GM23338 (cell line): ENCODE measurements at regions not wholly inside any gene's neighbourhood (a gene's known extent, or its start where the extent isn't known, plus 50 kb on each side); places are given as distances from the start of the nearest gene placed in this dataset.

Experiments
- ATAC-seq: fragments of 200-7000 bp; cut with Tn5 transposase; 3 replicates; pipeline ENCODE4 v1.9.1; 2020
- DNase-seq: peaks from one replicate; pipeline ENCODE4 v3.0.0-alpha.2; 2015; ENCODE audit warnings: low spot score
- H2AFZ ChIP-seq: fragments of 200-600 bp; sonication (generic); 2 replicates; pipeline ENCODE4 v1.8.0; 2016; ENCODE audit warnings: antibody characterized with exemption, mild to moderate bottlenecking, moderate library complexity
- H3F3A ChIP-seq: fragments of 200-600 bp; sonication (generic); replicated peaks from 2 replicates; pipeline ENCODE4 v1.8.0; 2017; ENCODE audit warnings: antibody characterized with exemption, mixed run types, low read depth
- H3K27ac ChIP-seq: fragments of 200-600 bp; sonication (generic); 2 replicates; pipeline ENCODE4 v1.6.1; 2016; ENCODE audit warnings: low read depth
- H3K27me3 ChIP-seq: fragments of 200-600 bp; sonication (generic); 2 replicates; pipeline ENCODE4 v1.8.0; 2016; ENCODE audit warnings: mild to moderate bottlenecking, mixed run types, moderate library complexity; ENCODE audit not compliant: insufficient read depth
- H3K36me3 ChIP-seq: fragments of 200-600 bp; sonication (generic); 2 replicates; pipeline ENCODE4 v1.8.0; 2016; ENCODE audit warnings: mild to moderate bottlenecking; ENCODE audit not compliant: insufficient read depth
- H3K4me1 ChIP-seq: fragments of 200-600 bp; sonication (generic); 2 replicates; pipeline ENCODE4 v1.8.0; 2016; ENCODE audit warnings: mild to moderate bottlenecking, moderate library complexity; ENCODE audit not compliant: insufficient read depth
- H3K4me2 ChIP-seq: fragments of 200-600 bp; sonication (generic); 2 replicates; pipeline ENCODE4 v1.7.1; 2017; ENCODE audit warnings: mixed run types
- H3K4me3 ChIP-seq: fragments of 200-600 bp; sonication (generic); 2 replicates; pipeline ENCODE4 v1.6.1; 2016; ENCODE audit warnings: mixed run types
- H3K79me2 ChIP-seq: fragments of 200-600 bp; sonication (generic); replicated peaks from 2 replicates; pipeline ENCODE4 v1.8.0; 2017; ENCODE audit warnings: mild to moderate bottlenecking; ENCODE audit not compliant: insufficient read depth
- H3K9me2 ChIP-seq: fragments of 200-600 bp; sonication (generic); 2 replicates; pipeline ENCODE4 v1.8.0; 2017; ENCODE audit not compliant: insufficient read depth
- H4K20me1 ChIP-seq: fragments of 200-600 bp; sonication (generic); replicated peaks from 2 replicates; pipeline ENCODE4 v1.8.0; 2017; ENCODE audit warnings: mild to moderate bottlenecking; ENCODE audit not compliant: insufficient read depth
- H3K27ac Mint-ChIP-seq: 2 replicates; pipeline ENCODE4 v1.8.0; 2020; ENCODE audit warnings: inconsistent platforms, mild to moderate bottlenecking, moderate library complexity, mixed read lengths
- H3K27me3 Mint-ChIP-seq: 3 replicates; pipeline ENCODE4 v1.8.0; 2022; ENCODE audit warnings: low read depth, mild to moderate bottlenecking, moderate library complexity, mixed read lengths, inconsistent platforms; ENCODE audit not compliant: insufficient read depth, poor library complexity
- H3K36me3 Mint-ChIP-seq: 3 replicates; pipeline ENCODE4 v1.8.0; 2021; ENCODE audit warnings: low read depth, mild to moderate bottlenecking, inconsistent platforms, moderate library complexity, mixed read lengths
- H3K4me1 Mint-ChIP-seq: 3 replicates; pipeline ENCODE4 v1.8.0; 2020; ENCODE audit warnings: mild to moderate bottlenecking, inconsistent platforms, mixed read lengths
- H3K4me3 Mint-ChIP-seq: 3 replicates; pipeline ENCODE4 v1.8.0; 2021; ENCODE audit warnings: moderate library complexity, mild to moderate bottlenecking, inconsistent platforms, mixed read lengths
- H3K9me3 Mint-ChIP-seq: 3 replicates; pipeline ENCODE4 v1.8.0; 2020; ENCODE audit warnings: moderate library complexity, mild to moderate bottlenecking, inconsistent platforms, mixed read lengths
- CREB1 ChIP-seq: fragments of 250-450 bp; sonication (Bioruptor Pico); IDR thresholded peaks from 2 replicates; pipeline ENCODE4 v1.5.0; 2020; ENCODE audit warnings: low read depth, mild to moderate bottlenecking, moderate library complexity
- EZH2 ChIP-seq: fragments of 200-600 bp; sonication (generic); IDR thresholded peaks from one replicate; pipeline ENCODE4 v1.8.0; 2017; ENCODE audit warnings: antibody characterized with exemption, mild to moderate bottlenecking, low read depth; ENCODE audit not compliant: unreplicated experiment
- EZH2phosphoT487 ChIP-seq: fragments of 200-600 bp; sonication (generic); IDR thresholded peaks from one replicate; pipeline ENCODE4 v1.8.1; 2018; ENCODE audit warnings: antibody characterized with exemption; ENCODE audit not compliant: unreplicated experiment
- JUNB ChIP-seq: IDR thresholded peaks from one replicate; pipeline ENCODE4 v1.6.1; 2016; ENCODE audit warnings: antibody characterized with exemption; ENCODE audit not compliant: unreplicated experiment
- NANOG ChIP-seq: IDR thresholded peaks from 2 replicates; pipeline ENCODE4 v1.6.1; 2016; ENCODE audit warnings: antibody characterized with exemption, borderline replicate concordance
- POLR2AphosphoS5 ChIP-seq: IDR thresholded peaks from 2 replicates; pipeline ENCODE4 v1.6.1; 2016; ENCODE audit warnings: antibody characterized with exemption, low read depth
- REST ChIP-seq: IDR thresholded peaks from one replicate; pipeline ENCODE4 v1.6.1; 2018; ENCODE audit warnings: antibody characterized with exemption; ENCODE audit not compliant: unreplicated experiment
- STAT1 ChIP-seq: IDR thresholded peaks from one replicate; pipeline ENCODE4 v1.6.1; 2016; ENCODE audit warnings: antibody characterized with exemption; ENCODE audit not compliant: unreplicated experiment
- ZNF114 ChIP-seq: fragments of 250-450 bp; sonication (Bioruptor Pico); IDR thresholded peaks from 2 replicates; pipeline ENCODE4 v1.5.0; 2020; ENCODE audit warnings: mild to moderate bottlenecking, moderate library complexity
- TF ChIP-seq, protein P1 (sequence below), 2 experiments: fragments of 200-600 bp in 1 of 2; sonication (generic) in 1 of 2; conservative IDR thresholded peaks; 2 replicates each; pipeline versions ENCODE4 v1.5.1 to v1.6.1; 2016 to 2017; ENCODE audit warnings: antibody characterized with exemption in 2 of 2, low read depth in 2 of 2, mild to moderate bottlenecking in 2 of 2, moderate library complexity in 1 of 2
- TF ChIP-seq, protein P2 (sequence below): fragments of 250-450 bp; sonication (Bioruptor Pico); IDR thresholded peaks from 2 replicates; pipeline ENCODE4 v1.5.0; 2020; ENCODE audit warnings: mild to moderate bottlenecking, moderate library complexity

DNA sequence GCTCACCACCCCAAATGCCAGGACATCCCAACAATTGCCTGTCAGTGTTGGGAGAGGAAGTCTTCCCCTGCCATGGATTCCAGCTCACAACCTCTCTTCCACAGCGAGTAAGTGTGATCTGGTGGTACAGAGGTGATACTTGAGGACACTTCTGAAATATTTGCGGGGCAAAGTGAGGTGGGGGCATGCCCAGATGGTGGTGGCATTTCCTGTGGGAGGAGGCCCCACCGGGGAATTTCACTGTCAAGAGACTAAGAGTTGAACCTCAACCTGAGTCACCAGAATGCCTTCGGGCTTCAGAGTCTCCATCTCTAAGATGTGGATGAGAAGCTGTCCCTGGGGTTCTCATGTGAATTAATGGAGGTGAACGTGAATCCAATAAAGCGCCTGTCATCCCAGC, 122.3 kb upstream of the RFLNA start:
- no peak for DNase-seq
- ATAC-seq: no peak
- no peak overlapping the region for H3K4me3 ChIP-seq
- H3K27ac ChIP-seq: no peak overlapping the region
- H3K4me3 Mint-ChIP-seq: no peak overlapping the region
- peaks cover 12% of the 10 kb centered on the region for H3K4me1 Mint-ChIP-seq
- H3K27me3 Mint-ChIP-seq: peaks cover 9% of the 10 kb centered on the region
- no peaks in the 10 kb centered on the region for H4K20me1 ChIP-seq
- no peak for TF ChIP-seq EZH2
- no peak for TF ChIP-seq POLR2AphosphoS5
- peaks cover 7% of the 10 kb centered on the region for H3K36me3 Mint-ChIP-seq
- no peak overlapping the region for H3K4me2 ChIP-seq
- no peak overlapping the region for H3K27ac Mint-ChIP-seq
- H3K79me2 ChIP-seq: no peaks in the 10 kb centered on the region
- no peaks in the 10 kb centered on the region for H3K27me3 ChIP-seq
- H3F3A ChIP-seq: no peaks in the 10 kb centered on the region
- peaks cover 11% of the 10 kb centered on the region for H3K9me3 Mint-ChIP-seq
- peaks cover 5% of the 10 kb centered on the region; the same call in 1 of the 2 replicates for H3K4me1 ChIP-seq
- no peak overlapping the region for H2AFZ ChIP-seq
- no peaks in the 10 kb centered on the region for H3K36me3 ChIP-seq
- H3K9me2 ChIP-seq: 0 out of 2 replicates have a peak, but pooled peaks cover 3% of the 10 kb centered on the region

GRCh38 chr12:124173692-124174091, 121.2 kb upstream of the RFLNA start:
- no peaks in the 10 kb centered on the region for H3K27me3 ChIP-seq
- Mint-ChIP-seq H3K4me3 (no peak overlapping the region), H3K9me3 (peaks cover 4% of the 10 kb centered on the region; the same call in 1 of the 3 replicates), H3K27me3 (peaks cover 9% of the 10 kb centered on the region), H3K36me3 (no peaks in the 10 kb centered on the region), H3K27ac (no peak overlapping the region), H3K4me1 (peaks cover 14% of the 10 kb centered on the region)
- H3K4me3 ChIP-seq: no peak overlapping the region
- H4K20me1 ChIP-seq: no peaks in the 10 kb centered on the region
- H3K4me2 ChIP-seq: no peak overlapping the region
- no peak overlapping the region for H3K27ac ChIP-seq
- no peaks in the 10 kb centered on the region for H3F3A ChIP-seq
- peaks cover 10% of the 10 kb centered on the region; the same call in 1 of the 2 replicates for H3K4me1 ChIP-seq
- no peaks in the 10 kb centered on the region for H3K9me2 ChIP-seq
- H3K79me2 ChIP-seq: no peaks in the 10 kb centered on the region
- ATAC-seq: no peak
- no peaks in the 10 kb centered on the region for H3K36me3 ChIP-seq
- no peak overlapping the region for H2AFZ ChIP-seq
- no peak for DNase-seq
- TF ChIP-seq JUNB (no peak), CREB1 (CRISPR knock-in tag) (no peak), ZNF114 (CRISPR knock-in tag) (no peak), EZH2 (no peak), EZH2phosphoT487 (no peak), POLR2AphosphoS5 (no peak), STAT1 (no peak), NANOG (no peak), REST (no peak)
- TF ChIP-seq, protein P1, sequence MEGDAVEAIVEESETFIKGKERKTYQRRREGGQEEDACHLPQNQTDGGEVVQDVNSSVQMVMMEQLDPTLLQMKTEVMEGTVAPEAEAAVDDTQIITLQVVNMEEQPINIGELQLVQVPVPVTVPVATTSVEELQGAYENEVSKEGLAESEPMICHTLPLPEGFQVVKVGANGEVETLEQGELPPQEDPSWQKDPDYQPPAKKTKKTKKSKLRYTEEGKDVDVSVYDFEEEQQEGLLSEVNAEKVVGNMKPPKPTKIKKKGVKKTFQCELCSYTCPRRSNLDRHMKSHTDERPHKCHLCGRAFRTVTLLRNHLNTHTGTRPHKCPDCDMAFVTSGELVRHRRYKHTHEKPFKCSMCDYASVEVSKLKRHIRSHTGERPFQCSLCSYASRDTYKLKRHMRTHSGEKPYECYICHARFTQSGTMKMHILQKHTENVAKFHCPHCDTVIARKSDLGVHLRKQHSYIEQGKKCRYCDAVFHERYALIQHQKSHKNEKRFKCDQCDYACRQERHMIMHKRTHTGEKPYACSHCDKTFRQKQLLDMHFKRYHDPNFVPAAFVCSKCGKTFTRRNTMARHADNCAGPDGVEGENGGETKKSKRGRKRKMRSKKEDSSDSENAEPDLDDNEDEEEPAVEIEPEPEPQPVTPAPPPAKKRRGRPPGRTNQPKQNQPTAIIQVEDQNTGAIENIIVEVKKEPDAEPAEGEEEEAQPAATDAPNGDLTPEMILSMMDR (conservative IDR thresholded peaks at IDR 0.05; ENCODE audit: low read depth in 2 of 2): no peak
- TF ChIP-seq, protein P2, sequence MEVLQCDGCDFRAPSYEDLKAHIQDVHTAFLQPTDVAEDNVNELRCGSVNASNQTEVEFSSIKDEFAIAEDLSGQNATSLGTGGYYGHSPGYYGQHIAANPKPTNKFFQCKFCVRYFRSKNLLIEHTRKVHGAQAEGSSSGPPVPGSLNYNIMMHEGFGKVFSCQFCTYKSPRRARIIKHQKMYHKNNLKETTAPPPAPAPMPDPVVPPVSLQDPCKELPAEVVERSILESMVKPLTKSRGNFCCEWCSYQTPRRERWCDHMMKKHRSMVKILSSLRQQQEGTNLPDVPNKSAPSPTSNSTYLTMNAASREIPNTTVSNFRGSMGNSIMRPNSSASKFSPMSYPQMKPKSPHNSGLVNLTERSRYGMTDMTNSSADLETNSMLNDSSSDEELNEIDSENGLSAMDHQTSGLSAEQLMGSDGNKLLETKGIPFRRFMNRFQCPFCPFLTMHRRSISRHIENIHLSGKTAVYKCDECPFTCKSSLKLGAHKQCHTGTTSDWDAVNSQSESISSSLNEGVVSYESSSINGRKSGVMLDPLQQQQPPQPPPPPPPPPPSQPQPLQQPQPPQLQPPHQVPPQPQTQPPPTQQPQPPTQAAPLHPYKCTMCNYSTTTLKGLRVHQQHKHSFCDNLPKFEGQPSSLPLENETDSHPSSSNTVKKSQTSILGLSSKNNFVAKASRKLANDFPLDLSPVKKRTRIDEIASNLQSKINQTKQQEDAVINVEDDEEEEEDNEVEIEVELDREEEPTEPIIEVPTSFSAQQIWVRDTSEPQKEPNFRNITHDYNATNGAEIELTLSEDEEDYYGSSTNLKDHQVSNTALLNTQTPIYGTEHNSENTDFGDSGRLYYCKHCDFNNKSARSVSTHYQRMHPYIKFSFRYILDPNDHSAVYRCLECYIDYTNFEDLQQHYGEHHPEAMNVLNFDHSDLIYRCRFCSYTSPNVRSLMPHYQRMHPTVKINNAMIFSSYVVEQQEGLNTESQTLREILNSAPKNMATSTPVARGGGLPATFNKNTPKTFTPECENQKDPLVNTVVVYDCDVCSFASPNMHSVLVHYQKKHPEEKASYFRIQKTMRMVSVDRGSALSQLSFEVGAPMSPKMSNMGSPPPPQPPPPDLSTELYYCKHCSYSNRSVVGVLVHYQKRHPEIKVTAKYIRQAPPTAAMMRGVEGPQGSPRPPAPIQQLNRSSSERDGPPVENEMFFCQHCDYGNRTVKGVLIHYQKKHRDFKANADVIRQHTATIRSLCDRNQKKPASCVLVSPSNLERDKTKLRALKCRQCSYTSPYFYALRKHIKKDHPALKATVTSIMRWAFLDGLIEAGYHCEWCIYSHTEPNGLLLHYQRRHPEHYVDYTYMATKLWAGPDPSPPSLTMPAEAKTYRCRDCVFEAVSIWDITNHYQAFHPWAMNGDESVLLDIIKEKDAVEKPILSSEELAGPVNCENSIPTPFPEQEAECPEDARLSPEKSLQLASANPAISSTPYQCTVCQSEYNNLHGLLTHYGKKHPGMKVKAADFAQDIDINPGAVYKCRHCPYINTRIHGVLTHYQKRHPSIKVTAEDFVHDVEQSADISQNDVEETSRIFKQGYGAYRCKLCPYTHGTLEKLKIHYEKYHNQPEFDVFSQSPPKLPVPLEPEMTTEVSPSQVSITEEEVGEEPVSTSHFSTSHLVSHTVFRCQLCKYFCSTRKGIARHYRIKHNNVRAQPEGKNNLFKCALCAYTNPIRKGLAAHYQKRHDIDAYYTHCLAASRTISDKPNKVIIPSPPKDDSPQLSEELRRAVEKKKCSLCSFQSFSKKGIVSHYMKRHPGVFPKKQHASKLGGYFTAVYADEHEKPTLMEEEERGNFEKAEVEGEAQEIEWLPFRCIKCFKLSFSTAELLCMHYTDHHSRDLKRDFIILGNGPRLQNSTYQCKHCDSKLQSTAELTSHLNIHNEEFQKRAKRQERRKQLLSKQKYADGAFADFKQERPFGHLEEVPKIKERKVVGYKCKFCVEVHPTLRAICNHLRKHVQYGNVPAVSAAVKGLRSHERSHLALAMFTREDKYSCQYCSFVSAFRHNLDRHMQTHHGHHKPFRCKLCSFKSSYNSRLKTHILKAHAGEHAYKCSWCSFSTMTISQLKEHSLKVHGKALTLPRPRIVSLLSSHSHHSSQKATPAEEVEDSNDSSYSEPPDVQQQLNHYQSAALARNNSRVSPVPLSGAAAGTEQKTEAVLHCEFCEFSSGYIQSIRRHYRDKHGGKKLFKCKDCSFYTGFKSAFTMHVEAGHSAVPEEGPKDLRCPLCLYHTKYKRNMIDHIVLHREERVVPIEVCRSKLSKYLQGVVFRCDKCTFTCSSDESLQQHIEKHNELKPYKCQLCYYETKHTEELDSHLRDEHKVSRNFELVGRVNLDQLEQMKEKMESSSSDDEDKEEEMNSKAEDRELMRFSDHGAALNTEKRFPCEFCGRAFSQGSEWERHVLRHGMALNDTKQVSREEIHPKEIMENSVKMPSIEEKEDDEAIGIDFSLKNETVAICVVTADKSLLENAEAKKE (CRISPR knock-in tag): no peak
